Stimulated activated CD8-positive, alpha-beta memory T cell treated with anti-CD3 and anti-CD28 coated beads, Interleukin-12 subunit alpha, Interleukin-12 subunit beta, amount 100 ng/mL, for 4 hours (primary cell): ENCODE measurements at regions not wholly inside any gene's neighbourhood (a gene's known extent, or its start where the extent isn't known, plus 50 kb on each side); places are given as distances from the start of the nearest gene placed in this dataset.
"Not testable (repeated sequence)": the region's sequence is repeated elsewhere in the genome, so short reads cannot be mapped to it uniquely, and the experiment has no call there.

ENCODE experiments used
- DNase-seq: peaks from one replicate; pipeline ENCODE4 v3.0.0-alpha.2; 2020; ENCODE audit warnings: low read depth

- DNase-seq, result no peak
Measured at GRCh38 chr5:138702166-138703077, 50.8 kb upstream of the CTNNA1 start.

- no peak for DNase-seq
Measured at GRCh38 chr5:138701678-138702077, 51.5 kb upstream of the CTNNA1 start.

- no peak for DNase-seq
Measured at GRCh38 chr5:138700581-138701362, 52.5 kb upstream of the CTNNA1 start.

GRCh38 chr5:138699482-138699881, 53.7 kb upstream of the CTNNA1 start:
- DNase-seq, result no peak

- DNase-seq, result no peak
Measured at GRCh38 chr5:138698713-138699112, 54.5 kb upstream of the CTNNA1 start.

GRCh38 chr5:138697720-138698360, 55.4 kb upstream of the CTNNA1 start:
- DNase-seq, result no peak

GRCh38 chr5:138696501-138696900, 56.7 kb upstream of the CTNNA1 start:
- DNase-seq, result no peak

GRCh38 chr5:138695781-138696180, 57.4 kb upstream of the CTNNA1 start:
- no peak for DNase-seq

- DNase-seq, result no peak
Measured at GRCh38 chr5:138694146-138694545, 59.1 kb upstream of the CTNNA1 start.

GRCh38 chr5:138692370-138692769, 60.9 kb upstream of the CTNNA1 start:
- no peak for DNase-seq

- no peak for DNase-seq
Measured at GRCh38 chr5:138686668-138687067, 66.6 kb upstream of the CTNNA1 start.

- no peak for DNase-seq
Measured at GRCh38 chr5:138685193-138685745, 68.0 kb upstream of the CTNNA1 start.

GRCh38 chr5:138682462-138682861, 70.8 kb upstream of the CTNNA1 start:
- DNase-seq, result not testable (repeated sequence)

- not testable (repeated sequence) for DNase-seq
Measured at GRCh38 chr5:138678826-138679225, 74.4 kb upstream of the CTNNA1 start.

- DNase-seq, result no peak
Measured at GRCh38 chr5:138677782-138678181, 75.4 kb upstream of the CTNNA1 start.

GRCh38 chr5:138676556-138677193, 76.5 kb upstream of the CTNNA1 start:
- DNase-seq, result no peak

- DNase-seq, result no peak
Measured at GRCh38 chr5:138676002-138676401, 77.2 kb upstream of the CTNNA1 start.

- DNase-seq, result no peak
Measured at GRCh38 chr5:138668451-138669380, 84.5 kb upstream of the CTNNA1 start.

GRCh38 chr5:138667782-138668331, 85.4 kb upstream of the CTNNA1 start:
- not testable (repeated sequence) for DNase-seq

- DNase-seq, result no peak
Measured at GRCh38 chr5:138666226-138666742, 86.9 kb upstream of the CTNNA1 start.
